ENCODE measurements at regions not wholly inside any gene's neighbourhood (a gene's known extent, or its start where the extent isn't known, plus 50 kb on each side); places are given as distances from the start of the nearest gene placed in this dataset.
A peak's percentile ranks its signal among the peaks of the same experiment; 100 is the strongest.

- Histone ChIP-seq H3K9me3 (no peaks in the 10 kb centered on the region), H3K36me3 (no peaks in the 10 kb centered on the region), H3K4me3 (no peak overlapping the region), H3K27me3 (replicated peaks; ENCODE audit: insufficient read depth) (no peaks in the 10 kb centered on the region), H3K4me1 (ENCODE audit: control insufficient read depth in 1 of 2, low read depth in 2 of 2) (peaks cover 2 to 5% of the 10 kb centered on the region in 2 donors), H3K27ac (no peak overlapping the region)
- DNase-seq (ENCODE audit: low spot score), result no peak
- no peak for ATAC-seq (ENCODE audit: insufficient number of reproducible peaks, low FRiP score, low read depth)
- TF ChIP-seq CTCF (IDR thresholded peaks at IDR 0.05), result no peak
Observed at GRCh38 chr7:114128880-114129279, 210.1 kb upstream of the PPP1R3A start.

- Histone ChIP-seq H3K36me3 (no peaks in the 10 kb centered on the region), H3K4me1 (ENCODE audit: control insufficient read depth in 1 of 2, low read depth in 2 of 2) (peaks cover 2 to 5% of the 10 kb centered on the region in 2 donors), H3K9me3 (no peaks in the 10 kb centered on the region), H3K27ac (no peak overlapping the region), H3K4me3 (no peak overlapping the region), H3K27me3 (replicated peaks; ENCODE audit: insufficient read depth) (no peaks in the 10 kb centered on the region)
- TF ChIP-seq CTCF (IDR thresholded peaks at IDR 0.05), result no peak
- no peak for ATAC-seq (ENCODE audit: insufficient number of reproducible peaks, low FRiP score, low read depth)
- DNase-seq (ENCODE audit: low spot score), result no peak
Observed at GRCh38 chr7:114126095-114126494, 207.3 kb upstream of the PPP1R3A start.

- peaks cover 17 to 23% of the 10 kb centered on the region in 2 donors for H3K4me1 ChIP-seq (ENCODE audit: control insufficient read depth in 1 of 2, low read depth in 2 of 2)
Observed at GRCh38 chr7:114112806-114113205, 194.0 kb upstream of the PPP1R3A start.

DNA sequence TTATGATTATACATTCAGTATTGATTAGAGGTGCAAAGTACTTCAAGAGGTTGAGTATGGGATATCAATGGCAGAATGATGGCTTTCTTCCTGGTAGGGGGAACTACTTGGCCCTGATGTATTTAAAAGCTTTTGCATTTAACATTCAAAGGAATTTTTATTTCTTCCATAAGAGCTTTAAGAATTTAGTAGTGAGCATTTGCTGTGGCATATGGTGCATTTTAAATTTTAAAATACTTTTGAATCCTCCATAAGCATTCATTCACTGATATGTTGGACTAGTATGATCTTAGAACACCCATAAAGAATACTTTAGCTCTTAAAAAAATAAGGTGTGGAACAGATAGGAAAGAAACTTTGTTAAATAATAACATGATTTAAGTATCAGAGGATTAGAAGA, 191.9 kb upstream of the PPP1R3A start:
- DNase-seq (ENCODE audit: low spot score), result no peak
- Histone ChIP-seq H3K9me3 (no peaks in the 10 kb centered on the region), H3K27ac (no peak overlapping the region), H3K4me1 (ENCODE audit: control insufficient read depth in 1 of 2, low read depth in 2 of 2) (peaks cover 20 to 35% of the 10 kb centered on the region in 2 donors), H3K36me3 (no peaks in the 10 kb centered on the region), H3K4me3 (no peak overlapping the region), H3K27me3 (replicated peaks; ENCODE audit: insufficient read depth) (no peaks in the 10 kb centered on the region)
- no peak for TF ChIP-seq CTCF (IDR thresholded peaks at IDR 0.05)
- ATAC-seq (ENCODE audit: insufficient number of reproducible peaks, low FRiP score, low read depth), result no peak

More at GRCh38 chr7:114112806-114113205, 194.0 kb upstream of the PPP1R3A start:
- DNase-seq (ENCODE audit: low spot score) (no peak), ATAC-seq (ENCODE audit: insufficient number of reproducible peaks, low FRiP score, low read depth) (no peak)
- TF ChIP-seq CTCF (IDR thresholded peaks at IDR 0.05), result no peak
- Histone ChIP-seq H3K27ac (peak overlapping the region in 1 of 2 donors; percentile 38), H3K4me3 (no peak overlapping the region), H3K9me3 (no peaks in the 10 kb centered on the region), H3K36me3 (no peaks in the 10 kb centered on the region), H3K27me3 (replicated peaks; ENCODE audit: insufficient read depth) (no peaks in the 10 kb centered on the region)

- no peak overlapping the region for H3K27ac ChIP-seq
- H3K9me3 ChIP-seq, result no peaks in the 10 kb centered on the region
- H3K4me1 ChIP-seq (ENCODE audit: control insufficient read depth in 1 of 2, low read depth in 2 of 2), result peaks cover 28 to 32% of the 10 kb centered on the region in 2 donors
- no peak for TF ChIP-seq CTCF (IDR thresholded peaks at IDR 0.05)
- no peaks in the 10 kb centered on the region for H3K27me3 ChIP-seq (replicated peaks; ENCODE audit: insufficient read depth)
- DNase-seq (ENCODE audit: low spot score), result no peak
- no peak for ATAC-seq (ENCODE audit: insufficient number of reproducible peaks, low FRiP score, low read depth)
- H3K36me3 ChIP-seq, result no peaks in the 10 kb centered on the region
- H3K4me3 ChIP-seq, result peak overlapping the region; percentile 2
Observed at GRCh38 chr7:114109721-114110120, 190.9 kb upstream of the PPP1R3A start.
